MCF 10A (cell line): ENCODE measurements at regions not wholly inside any gene's neighbourhood (a gene's known extent, or its start where the extent isn't known, plus 50 kb on each side); places are given as distances from the start of the nearest gene placed in this dataset.

Experiments
- BruUV-seq: library from RNA; stranded (reverse); fragments of 400-500 nt; replicated peaks from 2 replicates; lab custom pipeline; 2021; lab: Mats Ljungman, UMichigan
- CTCF ChIA-PET: fragments of 300-600 bp; sonication (Branson Sonifier 250); formaldehyde crosslinking; extraction: SDS; loops from one replicate; lab custom pipeline; 2021; ENCODE audit warnings: antibody characterized with exemption, inconsistent platforms; lab: Yijun Ruan, JAX
- POLR2A ChIA-PET: fragments of 300-600, 350-650 bp; sonication (Branson Sonifier 250); formaldehyde crosslinking; extraction: SDS; loops from one replicate; lab custom pipeline; 2020; ENCODE audit warnings: antibody characterized with exemption, inconsistent platforms; lab: Yijun Ruan, JAX
- DNase-seq: peaks from one replicate; pipeline ENCODE4 v3.0.0-alpha.2; 2018; ENCODE audit not compliant: unreplicated experiment
- H3K27ac Mint-ChIP-seq: one replicate; pipeline ENCODE4 v1.8.0; 2022; ENCODE audit warnings: mild to moderate bottlenecking, low read depth, mixed read lengths; ENCODE audit not compliant: unreplicated experiment
- H3K27me3 Mint-ChIP-seq: one replicate; pipeline ENCODE4 v1.8.0; 2022; ENCODE audit warnings: mixed read lengths; ENCODE audit not compliant: insufficient read depth, unreplicated experiment
- H3K36me3 Mint-ChIP-seq: one replicate; pipeline ENCODE4 v1.8.0; 2022; ENCODE audit warnings: mild to moderate bottlenecking, moderate library complexity, mixed read lengths; ENCODE audit not compliant: insufficient read depth, unreplicated experiment
- H3K4me1 Mint-ChIP-seq: one replicate; pipeline ENCODE4 v1.8.0; 2022; ENCODE audit warnings: mixed read lengths; ENCODE audit not compliant: insufficient read depth, unreplicated experiment
- H3K4me3 Mint-ChIP-seq: one replicate; pipeline ENCODE4 v1.8.0; 2022; ENCODE audit warnings: mild to moderate bottlenecking, moderate library complexity, mixed read lengths; ENCODE audit not compliant: unreplicated experiment
- H3K9me3 Mint-ChIP-seq: one replicate; pipeline ENCODE4 v1.8.0; 2022; ENCODE audit warnings: mixed read lengths; ENCODE audit not compliant: unreplicated experiment
- intact Hi-C: fragments of 100-400 bp; cut with micrococcal nuclease; formaldehyde crosslinking; loops from 2 replicates; pipeline ENCODE4 v1.14.1; 2022
- TF ChIP-seq, protein P1 (sequence below): fragments of 200-600 bp; IDR thresholded peaks from one replicate; pipeline ENCODE4 v1.8.0; 2022; ENCODE audit warnings: antibody characterized with exemption, mild to moderate bottlenecking; ENCODE audit not compliant: unreplicated experiment

DNA sequence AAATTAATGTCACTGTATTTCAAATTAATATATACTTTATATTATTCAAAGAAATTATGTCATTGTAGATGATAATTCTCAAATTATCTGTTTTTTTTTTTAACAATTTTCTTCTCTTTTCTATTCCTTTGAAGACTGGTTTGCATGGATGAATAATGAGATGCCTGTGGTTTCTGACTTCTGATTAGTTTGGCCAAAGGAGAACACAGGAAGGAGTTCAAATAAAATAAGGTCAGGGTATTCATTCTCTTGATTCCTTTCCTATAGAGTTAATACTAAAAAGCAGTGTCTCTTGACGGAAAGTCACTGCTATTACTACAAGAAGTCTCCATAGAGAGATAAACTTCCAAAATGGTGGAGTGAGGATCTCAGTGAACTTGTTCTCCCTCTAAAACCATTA lies 279.6 kb upstream of the FTMT start:
- CTCF ChIA-PET: no interaction called here
- TF ChIP-seq, protein P1, sequence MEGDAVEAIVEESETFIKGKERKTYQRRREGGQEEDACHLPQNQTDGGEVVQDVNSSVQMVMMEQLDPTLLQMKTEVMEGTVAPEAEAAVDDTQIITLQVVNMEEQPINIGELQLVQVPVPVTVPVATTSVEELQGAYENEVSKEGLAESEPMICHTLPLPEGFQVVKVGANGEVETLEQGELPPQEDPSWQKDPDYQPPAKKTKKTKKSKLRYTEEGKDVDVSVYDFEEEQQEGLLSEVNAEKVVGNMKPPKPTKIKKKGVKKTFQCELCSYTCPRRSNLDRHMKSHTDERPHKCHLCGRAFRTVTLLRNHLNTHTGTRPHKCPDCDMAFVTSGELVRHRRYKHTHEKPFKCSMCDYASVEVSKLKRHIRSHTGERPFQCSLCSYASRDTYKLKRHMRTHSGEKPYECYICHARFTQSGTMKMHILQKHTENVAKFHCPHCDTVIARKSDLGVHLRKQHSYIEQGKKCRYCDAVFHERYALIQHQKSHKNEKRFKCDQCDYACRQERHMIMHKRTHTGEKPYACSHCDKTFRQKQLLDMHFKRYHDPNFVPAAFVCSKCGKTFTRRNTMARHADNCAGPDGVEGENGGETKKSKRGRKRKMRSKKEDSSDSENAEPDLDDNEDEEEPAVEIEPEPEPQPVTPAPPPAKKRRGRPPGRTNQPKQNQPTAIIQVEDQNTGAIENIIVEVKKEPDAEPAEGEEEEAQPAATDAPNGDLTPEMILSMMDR: no peak
- H3K36me3 Mint-ChIP-seq: no peaks in the 10 kb centered on the region

DNA sequence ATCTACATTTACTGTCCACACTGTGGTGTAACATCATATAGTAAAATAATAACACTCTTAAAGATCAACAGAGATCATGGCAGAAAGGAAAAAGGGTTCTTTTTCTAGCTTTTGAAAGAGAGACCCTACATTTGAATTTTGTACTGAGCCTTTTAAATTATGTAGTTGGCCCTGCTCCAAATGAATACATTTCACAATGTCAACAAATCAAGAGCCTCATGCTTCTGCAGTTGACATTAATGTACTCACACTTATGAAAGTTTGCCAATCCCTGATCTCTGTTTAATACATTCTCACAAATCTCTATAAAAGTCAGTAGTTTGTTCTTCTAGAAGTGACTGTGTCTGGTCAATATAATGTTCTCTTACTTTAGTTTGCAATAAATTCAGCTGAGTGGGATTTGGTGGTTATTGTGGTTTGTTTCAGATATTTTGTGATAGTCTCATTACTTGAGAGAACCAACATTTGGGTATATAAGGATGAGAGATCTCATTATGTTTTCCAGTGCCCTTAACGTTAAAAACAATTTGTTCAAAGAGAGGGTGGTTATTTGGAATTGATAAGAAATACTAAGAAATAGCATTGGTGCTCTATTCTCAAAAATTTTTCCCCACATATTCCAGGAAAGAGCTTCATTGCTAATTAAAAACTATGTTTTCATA lies 277.8 kb upstream of the FTMT start:
- intact Hi-C loops: no loop called here
- TF ChIP-seq, protein P1: no peak
- no peaks in the 10 kb centered on the region for H3K27me3 Mint-ChIP-seq
- CTCF ChIA-PET: interaction anchor here (0.6 kb wide), 1 partner anchor 541 kb away, joined by 3 read pairs; no protein-coding TSS in a partner anchor
- BruUV-seq: no TSS peak
- H3K4me3 Mint-ChIP-seq: no peak overlapping the region
- no peaks in the 10 kb centered on the region for H3K9me3 Mint-ChIP-seq
- no peaks in the 10 kb centered on the region for H3K36me3 Mint-ChIP-seq
- H3K27ac Mint-ChIP-seq: no peak overlapping the region
- H3K4me1 Mint-ChIP-seq: no peaks in the 10 kb centered on the region
- DNase-seq: no peak
- POLR2A ChIA-PET: interaction anchor here (1.0 kb wide), 1 partner anchor 9 kb away, joined by 3 read pairs; no protein-coding TSS in a partner anchor

More for the DNA sequence above, 279.6 kb upstream of the FTMT start:
- no peaks in the 10 kb centered on the region for H3K27me3 Mint-ChIP-seq
- no peak overlapping the region for H3K4me3 Mint-ChIP-seq
- intact Hi-C loops: no loop called here
- no peak for DNase-seq
- H3K4me1 Mint-ChIP-seq: no peaks in the 10 kb centered on the region
- H3K9me3 Mint-ChIP-seq: no peaks in the 10 kb centered on the region
- POLR2A ChIA-PET: no interaction called here
- no TSS peak for BruUV-seq
- H3K27ac Mint-ChIP-seq: no peak overlapping the region

DNA sequence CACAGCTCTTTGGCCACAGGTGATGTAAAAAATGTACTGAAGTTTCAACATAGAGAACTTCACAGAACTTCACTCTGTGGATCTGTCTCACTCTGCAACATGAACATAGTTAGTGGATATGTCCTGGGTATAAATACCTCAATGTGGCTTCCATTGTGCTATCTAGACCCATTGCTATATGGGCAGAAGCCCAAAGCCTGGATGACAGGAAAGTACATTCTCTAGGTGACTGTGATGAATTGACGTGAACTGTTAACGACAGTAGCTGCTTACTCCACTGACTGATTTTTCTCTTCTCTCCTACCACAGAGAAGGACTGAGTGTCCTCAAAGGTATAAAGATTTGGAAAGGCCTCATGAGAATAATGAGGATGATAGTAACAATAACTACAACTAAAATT lies 270.1 kb upstream of the FTMT start:
- Mint-ChIP-seq H3K36me3 (no peaks in the 10 kb centered on the region), H3K27ac (no peak overlapping the region), H3K27me3 (no peaks in the 10 kb centered on the region), H3K9me3 (no peaks in the 10 kb centered on the region), H3K4me1 (no peaks in the 10 kb centered on the region), H3K4me3 (no peak overlapping the region)
- intact Hi-C loops: no loop called here
- BruUV-seq: no TSS peak
- CTCF ChIA-PET: no interaction called here
- POLR2A ChIA-PET: no interaction called here
- no peak for DNase-seq
- TF ChIP-seq, protein P1: no peak

DNA sequence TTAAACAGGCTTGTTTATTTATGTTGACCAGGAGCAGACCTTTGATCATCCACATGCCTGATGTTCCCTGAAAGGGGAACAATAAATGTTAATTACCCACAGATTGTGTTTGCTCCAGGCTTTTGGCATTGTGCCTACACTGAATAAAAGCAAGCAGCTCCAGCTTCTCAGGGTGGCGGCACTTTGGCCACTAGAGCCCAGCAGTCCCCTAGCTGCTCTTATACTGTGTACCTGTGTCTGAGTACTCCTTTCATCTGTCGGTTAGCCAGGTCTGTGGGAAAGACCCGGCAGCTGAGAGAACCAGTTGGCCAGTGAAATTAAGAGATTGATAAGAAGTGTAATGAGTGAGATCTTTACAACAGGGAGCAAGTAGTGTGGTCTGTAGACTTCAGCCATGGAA lies 254.8 kb upstream of the FTMT start:
- no peak overlapping the region for H3K27ac Mint-ChIP-seq
- POLR2A ChIA-PET: interaction anchor here (0.7 kb wide), 1 partner anchor 592 kb away, joined by 3 read pairs; no protein-coding TSS in a partner anchor
- no peaks in the 10 kb centered on the region for H3K27me3 Mint-ChIP-seq
- peaks cover 5% of the 10 kb centered on the region for H3K9me3 Mint-ChIP-seq
- no peaks in the 10 kb centered on the region for H3K4me1 Mint-ChIP-seq
- no peak overlapping the region for H3K4me3 Mint-ChIP-seq
- no peak for DNase-seq
- BruUV-seq: no TSS peak
- no peaks in the 10 kb centered on the region for H3K36me3 Mint-ChIP-seq
- intact Hi-C loops: no loop called here
- TF ChIP-seq, protein P1: no peak
- CTCF ChIA-PET: interaction anchor here (0.6 to 1.0 kb wide), 2 partner anchors 58 to 156 kb away, joined by 3 read pairs; no protein-coding TSS in a partner anchor
